HG02759 (cell line): ENCODE measurements at regions not wholly inside any gene's neighbourhood (a gene's known extent, or its start where the extent isn't known, plus 50 kb on each side); places are given as distances from the start of the nearest gene placed in this dataset.
"Not testable (repeated sequence)": the region's sequence is repeated elsewhere in the genome, so short reads cannot be mapped to it uniquely, and the experiment has no call there.

Source experiments
- ATAC-seq: cut with Tn5 transposase; IDR thresholded peaks from one replicate; pipeline ENCODE4 v1.9.1; 2021; ENCODE audit warnings: mild to moderate bottlenecking, moderate library complexity; ENCODE audit not compliant: unreplicated experiment

GRCh38 chrX:55981603-55982002 lies 250.6 kb upstream of the KLF8 start:
- ATAC-seq, result no peak

GRCh38 chrX:55996649-55997048 lies 235.5 kb upstream of the KLF8 start:
- ATAC-seq, result no peak

- ATAC-seq, result no peak
These were observed 232.0 kb upstream of the KLF8 start for GRCh38 chrX:56000174-56000573.

GRCh38 chrX:56000729-56001128 lies 231.4 kb upstream of the KLF8 start:
- ATAC-seq, result no peak

GRCh38 chrX:56025872-56026571 lies 206.1 kb upstream of the KLF8 start:
- ATAC-seq, result no peak

GRCh38 chrX:56026815-56027214 lies 205.3 kb upstream of the KLF8 start:
- no peak for ATAC-seq

- no peak for ATAC-seq
These were observed 203.0 kb upstream of the KLF8 start for GRCh38 chrX:56029188-56029587.

- ATAC-seq, result no peak
These were observed 202.5 kb upstream of the KLF8 start for GRCh38 chrX:56029691-56030090.

- no peak for ATAC-seq
These were observed 200.7 kb upstream of the KLF8 start for GRCh38 chrX:56031409-56031808.

- no peak for ATAC-seq
These were observed 198.5 kb upstream of the KLF8 start for GRCh38 chrX:56033495-56034180.

- not testable (repeated sequence) for ATAC-seq
These were observed 179.4 kb upstream of the KLF8 start for GRCh38 chrX:56052673-56053330.

GRCh38 chrX:56057325-56057724 lies 174.8 kb upstream of the KLF8 start:
- no peak for ATAC-seq

- peak; percentile 81 for ATAC-seq
These were observed 166.1 kb upstream of the KLF8 start for GRCh38 chrX:56066016-56066415.

GRCh38 chrX:56068274-56068758 lies 163.8 kb upstream of the KLF8 start:
- ATAC-seq, result peak; percentile 40

- no peak for ATAC-seq
These were observed 162.7 kb upstream of the KLF8 start for GRCh38 chrX:56069299-56069931.

- no peak for ATAC-seq
These were observed 142.8 kb upstream of the KLF8 start for GRCh38 chrX:56089376-56089775.

- ATAC-seq, result no peak
These were observed 132.9 kb upstream of the KLF8 start for GRCh38 chrX:56099271-56099670.

- ATAC-seq, result no peak
These were observed 124.8 kb upstream of the KLF8 start for GRCh38 chrX:56107320-56107719.

- ATAC-seq, result no peak
These were observed 118.2 kb upstream of the KLF8 start for GRCh38 chrX:56113785-56114436.

- no peak for ATAC-seq
These were observed 117.7 kb upstream of the KLF8 start for GRCh38 chrX:56114437-56114787.

- ATAC-seq, result no peak
These were observed 111.9 kb upstream of the KLF8 start for GRCh38 chrX:56120242-56120641.
